ENCODE measurements at regions not wholly inside any gene's neighbourhood (a gene's known extent, or its start where the extent isn't known, plus 50 kb on each side); places are given as distances from the start of the nearest gene placed in this dataset.

DNA sequence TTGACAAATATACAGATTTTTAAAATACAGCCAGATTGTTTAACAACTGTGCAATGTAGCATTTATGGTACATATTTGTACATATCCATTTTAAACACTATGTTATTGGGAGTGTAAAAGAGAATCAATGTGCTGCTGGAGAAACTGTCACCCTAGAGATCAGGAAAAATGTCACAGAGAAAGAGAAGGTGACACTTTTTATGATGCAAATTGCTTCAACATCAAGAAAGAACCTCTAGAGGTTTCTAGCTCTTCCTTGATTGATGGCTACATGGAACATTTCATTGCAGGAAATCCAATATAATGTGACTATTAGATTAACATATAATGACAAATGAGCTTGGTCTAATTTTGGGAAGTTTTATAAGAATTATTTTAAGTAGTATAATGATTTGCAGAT, 1491.2 kb upstream of the PCDH20 start:
- TF ChIP-seq, protein P1, sequence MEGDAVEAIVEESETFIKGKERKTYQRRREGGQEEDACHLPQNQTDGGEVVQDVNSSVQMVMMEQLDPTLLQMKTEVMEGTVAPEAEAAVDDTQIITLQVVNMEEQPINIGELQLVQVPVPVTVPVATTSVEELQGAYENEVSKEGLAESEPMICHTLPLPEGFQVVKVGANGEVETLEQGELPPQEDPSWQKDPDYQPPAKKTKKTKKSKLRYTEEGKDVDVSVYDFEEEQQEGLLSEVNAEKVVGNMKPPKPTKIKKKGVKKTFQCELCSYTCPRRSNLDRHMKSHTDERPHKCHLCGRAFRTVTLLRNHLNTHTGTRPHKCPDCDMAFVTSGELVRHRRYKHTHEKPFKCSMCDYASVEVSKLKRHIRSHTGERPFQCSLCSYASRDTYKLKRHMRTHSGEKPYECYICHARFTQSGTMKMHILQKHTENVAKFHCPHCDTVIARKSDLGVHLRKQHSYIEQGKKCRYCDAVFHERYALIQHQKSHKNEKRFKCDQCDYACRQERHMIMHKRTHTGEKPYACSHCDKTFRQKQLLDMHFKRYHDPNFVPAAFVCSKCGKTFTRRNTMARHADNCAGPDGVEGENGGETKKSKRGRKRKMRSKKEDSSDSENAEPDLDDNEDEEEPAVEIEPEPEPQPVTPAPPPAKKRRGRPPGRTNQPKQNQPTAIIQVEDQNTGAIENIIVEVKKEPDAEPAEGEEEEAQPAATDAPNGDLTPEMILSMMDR (IDR thresholded peaks at IDR 0.05) = no peak
- no peak for TF ChIP-seq POLR2A (IDR thresholded peaks at IDR 0.05)
